ACHN (cell line): ENCODE measurements at regions not wholly inside any gene's neighbourhood (a gene's known extent, or its start where the extent isn't known, plus 50 kb on each side); places are given as distances from the start of the nearest gene placed in this dataset.

Source experiments
- DNase-seq: peaks from one replicate; pipeline ENCODE4 v3.0.0-alpha.2; 2015
- in situ Hi-C: cut with HindIII; loops from 2 replicates; pipeline ENCODE4 v1.10.0; 2017; ENCODE audit warnings: low sequenced_read_pairs, low pct_ligation_motif_present, low pct_unique_long_range_greater_than_20kb

GRCh38 chr13:44155422-44156293 lies 218.0 kb upstream of the SERP2 start:
- in situ Hi-C loops = no loop called here
- no peak for DNase-seq

GRCh38 chr13:44156294-44156658 lies 217.3 kb upstream of the SERP2 start:
- in situ Hi-C loops = no loop called here
- DNase-seq = no peak

- DNase-seq = no peak
These were observed 216.0 kb upstream of the SERP2 start for GRCh38 chr13:44157606-44158005.

GRCh38 chr13:44158098-44158521 lies 215.5 kb upstream of the SERP2 start:
- in situ Hi-C loops = no loop called here
- no peak for DNase-seq

More at GRCh38 chr13:44157606-44158005, 216.0 kb upstream of the SERP2 start:
- in situ Hi-C loops = no loop called here

- in situ Hi-C loops = no loop called here
- no peak for DNase-seq
These were observed 214.6 kb upstream of the SERP2 start for GRCh38 chr13:44158881-44159632.

GRCh38 chr13:44159633-44160279 lies 213.9 kb upstream of the SERP2 start:
- in situ Hi-C loops = no loop called here
- DNase-seq = no peak

- in situ Hi-C loops = no loop called here
These were observed 212.9 kb upstream of the SERP2 start for GRCh38 chr13:44160591-44161191.

GRCh38 chr13:44163108-44163507 lies 210.5 kb upstream of the SERP2 start:
- in situ Hi-C loops = no loop called here
- DNase-seq = no peak

More at GRCh38 chr13:44160591-44161191, 212.9 kb upstream of the SERP2 start:
- no peak for DNase-seq

- in situ Hi-C loops = no loop called here
- DNase-seq = no peak
These were observed 208.3 kb upstream of the SERP2 start for GRCh38 chr13:44165221-44165888.

- in situ Hi-C loops = no loop called here
- no peak for DNase-seq
These were observed 207.6 kb upstream of the SERP2 start for GRCh38 chr13:44165889-44166496.

GRCh38 chr13:44169018-44169911 lies 204.4 kb upstream of the SERP2 start:
- in situ Hi-C loops = no loop called here
- DNase-seq = no peak

- in situ Hi-C loops = no loop called here
- no peak for DNase-seq
These were observed 202.9 kb upstream of the SERP2 start for GRCh38 chr13:44170731-44171130.

GRCh38 chr13:44171156-44171555 lies 202.5 kb upstream of the SERP2 start:
- in situ Hi-C loops = no loop called here
- no peak for DNase-seq

GRCh38 chr13:44171861-44172260 lies 201.8 kb upstream of the SERP2 start:
- in situ Hi-C loops = no loop called here

GRCh38 chr13:44172281-44172810 lies 201.3 kb upstream of the SERP2 start:
- in situ Hi-C loops = no loop called here
- DNase-seq = no peak

More at GRCh38 chr13:44171861-44172260, 201.8 kb upstream of the SERP2 start:
- no peak for DNase-seq

- in situ Hi-C loops = no loop called here
- peak; percentile 4 for DNase-seq
These were observed 198.7 kb upstream of the SERP2 start for GRCh38 chr13:44174769-44175425.
